Right kidney (tissue), 1 donor: ENCODE measurements at regions not wholly inside any gene's neighbourhood (a gene's known extent, or its start where the extent isn't known, plus 50 kb on each side); places are given as distances from the start of the nearest gene placed in this dataset.
"Not testable (repeated sequence)": the region's sequence is repeated elsewhere in the genome, so short reads cannot be mapped to it uniquely, and the experiment has no call there.

Source experiments
- DNase-seq: peaks from one replicate; pipeline ENCODE4 v3.0.0-alpha.2; 2016

DNA sequence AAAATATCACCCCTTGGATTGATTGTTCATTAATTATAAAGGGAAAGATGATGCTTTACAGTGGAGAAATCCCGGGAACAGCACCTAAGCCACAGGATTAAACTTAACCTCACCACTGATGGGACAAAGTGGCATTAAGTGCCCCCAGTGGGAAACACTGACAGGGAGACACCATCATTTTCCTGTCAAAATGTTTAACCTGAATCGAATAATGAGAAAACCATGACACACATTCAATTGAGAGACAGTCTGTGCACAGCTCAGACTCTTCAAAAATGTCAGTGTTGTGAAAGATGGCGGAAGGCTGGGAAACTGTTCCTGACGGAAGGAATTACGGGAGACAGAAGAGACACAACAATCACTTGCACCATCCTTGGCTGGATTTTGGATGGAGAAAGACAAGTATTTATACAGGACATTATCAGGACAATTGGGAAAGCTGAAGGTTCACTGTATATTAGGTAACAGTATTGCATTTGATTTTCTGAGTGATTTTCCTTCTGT is 111.8 kb upstream of the ASB18 start:
- no peak for DNase-seq

DNA sequence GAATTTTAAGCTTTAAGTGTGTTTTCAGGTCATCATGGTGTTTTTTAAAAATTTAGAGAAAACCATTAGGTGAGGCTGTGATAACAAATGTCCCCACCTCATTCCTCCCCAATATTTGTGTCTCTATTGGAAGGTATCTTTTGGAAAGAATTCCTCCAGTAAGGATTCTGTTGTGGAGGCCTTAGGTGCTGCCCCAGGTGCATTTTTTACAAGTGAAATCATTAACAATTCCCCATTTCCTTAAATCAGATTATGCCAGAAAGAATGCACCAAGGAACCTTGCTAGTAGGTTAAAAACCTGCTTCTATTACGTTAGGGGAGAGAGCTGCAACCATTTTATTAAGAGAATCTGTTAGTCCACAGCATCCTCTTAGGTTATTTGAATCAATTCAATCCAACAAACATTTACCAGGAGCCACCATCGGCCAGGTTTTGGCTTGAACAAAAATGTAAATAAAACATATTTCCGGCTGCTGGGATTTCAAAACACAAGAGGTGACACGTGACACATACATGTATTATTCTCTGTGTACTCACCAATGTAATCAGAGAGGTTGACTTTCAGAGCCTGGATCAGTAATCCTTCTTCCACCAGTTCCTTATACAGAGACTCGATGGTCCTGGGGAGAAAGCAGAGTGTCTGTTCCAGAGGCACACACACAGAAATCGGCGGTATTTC is 112.5 kb upstream of the ASB18 start:
- no peak for DNase-seq

DNA sequence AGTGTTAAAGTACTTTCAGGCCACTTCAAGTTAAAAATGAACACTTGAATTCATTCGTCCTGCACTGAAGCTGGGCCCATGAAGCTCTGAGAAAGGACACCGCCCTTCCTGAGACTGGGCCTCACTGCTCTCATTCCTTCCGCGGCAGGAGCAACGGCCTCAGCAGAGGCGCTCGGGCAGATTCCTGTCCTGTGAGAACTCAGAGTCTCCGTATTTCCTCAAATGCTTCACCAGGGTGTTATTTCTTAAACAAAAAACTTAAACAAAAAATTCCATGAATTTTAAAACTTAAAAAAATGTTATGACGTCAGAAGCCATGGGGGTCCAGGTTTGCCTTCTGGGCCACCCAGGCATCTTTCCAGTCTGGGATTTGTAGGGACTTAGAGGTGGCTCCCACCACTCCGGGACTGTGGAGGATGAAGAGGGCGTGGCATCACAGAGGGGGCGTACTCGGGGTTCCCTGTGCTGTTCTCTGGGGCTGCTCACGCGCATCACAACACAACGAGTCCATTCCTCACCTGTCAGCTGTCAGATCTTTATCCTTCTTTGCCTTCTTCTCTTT is 115.9 kb upstream of the ASB18 start:
- DNase-seq, result no peak

DNA sequence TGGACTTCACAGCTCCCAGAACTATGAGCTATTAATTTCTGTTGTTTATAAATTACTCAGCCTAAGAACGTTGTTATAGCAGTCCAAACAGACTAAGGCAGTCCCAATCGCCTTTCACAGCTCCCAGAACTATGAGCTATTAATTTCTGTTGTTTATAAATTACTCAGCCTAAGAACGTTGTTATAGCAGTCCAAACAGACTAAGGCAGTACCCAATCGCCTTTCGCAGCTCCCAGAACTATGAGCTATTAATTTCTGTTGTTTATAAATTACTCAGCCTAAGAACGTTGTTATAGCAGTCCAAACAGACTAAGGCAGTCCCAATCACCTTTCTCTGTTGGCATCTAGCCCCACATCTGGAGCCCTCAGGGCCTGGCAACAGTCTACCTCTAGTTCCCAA is 117.0 kb upstream of the ASB18 start:
- DNase-seq, result not testable (repeated sequence)

DNA sequence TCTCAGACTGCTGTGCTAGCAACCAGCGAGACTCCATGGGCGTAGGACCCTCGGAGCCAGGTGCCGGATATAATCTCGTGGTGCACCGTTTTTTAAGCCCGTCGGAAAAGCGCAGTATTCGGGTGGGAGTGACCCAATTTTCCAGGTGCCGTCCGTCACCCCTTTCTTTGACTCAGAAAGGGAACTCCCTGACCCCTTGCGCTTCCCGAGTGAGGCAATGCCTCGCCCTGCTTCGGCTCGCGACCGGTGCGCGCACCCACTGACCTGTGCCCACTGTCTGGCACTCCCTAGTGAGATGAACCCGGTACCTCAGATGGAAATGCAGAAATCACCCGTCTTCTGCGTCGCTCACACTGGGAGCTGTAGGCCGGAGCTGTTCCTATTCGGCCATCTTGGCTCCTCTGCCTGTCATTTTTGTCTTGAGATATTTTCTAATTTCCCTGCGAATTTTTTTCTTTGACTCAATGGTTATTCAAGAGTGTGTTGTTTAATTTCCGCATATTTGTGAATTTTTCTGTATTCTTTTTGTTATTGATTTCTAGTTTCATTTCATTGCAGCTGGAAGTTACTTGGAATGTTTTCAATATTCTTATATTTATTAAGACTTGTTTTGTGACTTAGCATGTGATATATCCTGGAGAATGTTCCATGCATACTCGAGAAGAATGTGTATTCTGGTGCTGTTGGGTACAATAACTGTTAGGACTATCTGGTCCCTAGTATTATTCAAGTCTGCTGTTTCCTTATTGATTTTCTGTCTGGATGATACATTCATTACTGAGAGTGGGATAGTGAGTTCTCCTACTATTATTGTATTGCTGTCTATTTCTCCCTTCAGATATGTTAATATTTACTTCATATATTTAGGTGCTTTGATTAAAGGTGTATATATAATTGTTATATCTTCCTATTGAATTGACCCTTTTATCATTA is 125.3 kb upstream of the ASB18 start:
- DNase-seq, result not testable (repeated sequence)

DNA sequence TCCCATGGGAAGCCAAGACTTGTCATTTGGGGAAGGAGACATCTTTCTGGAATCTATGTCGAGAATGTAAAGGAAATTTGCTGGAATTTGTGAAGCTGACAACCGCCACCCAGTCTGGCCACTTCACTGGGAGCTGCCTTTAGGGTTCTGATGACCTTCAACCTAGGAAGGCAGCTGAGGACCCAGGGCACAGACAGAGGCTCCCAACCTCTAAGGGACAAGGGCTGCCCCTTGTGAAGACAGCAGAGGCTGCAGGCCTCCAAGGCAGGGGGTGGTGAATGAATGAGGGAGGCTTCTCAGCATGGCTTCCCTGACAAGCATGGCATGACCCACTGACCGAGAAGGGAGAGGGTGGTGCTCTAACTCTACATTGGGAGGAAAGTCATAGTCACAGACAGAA is 128.9 kb upstream of the ASB18 start:
- no peak for DNase-seq

DNA sequence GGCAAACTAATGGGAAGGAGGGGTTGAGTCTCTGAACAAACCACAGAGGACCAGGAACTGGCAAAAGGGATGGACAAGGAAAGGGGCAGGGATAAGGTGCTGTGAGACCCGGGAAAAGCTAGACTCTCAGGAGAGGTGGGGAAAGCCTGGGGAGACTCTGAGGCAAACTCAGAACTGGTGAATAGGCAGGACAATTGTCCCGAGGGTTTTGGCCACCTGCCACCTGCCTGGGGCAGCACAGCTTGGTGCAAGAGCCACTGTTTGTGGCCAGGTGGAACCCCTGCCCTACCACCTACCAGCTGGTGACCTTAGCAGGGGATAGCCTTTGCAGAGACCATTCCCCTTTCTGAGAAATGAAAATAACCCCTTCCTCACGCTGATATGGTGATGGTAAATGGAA is 129.4 kb upstream of the ASB18 start:
- no peak for DNase-seq

DNA sequence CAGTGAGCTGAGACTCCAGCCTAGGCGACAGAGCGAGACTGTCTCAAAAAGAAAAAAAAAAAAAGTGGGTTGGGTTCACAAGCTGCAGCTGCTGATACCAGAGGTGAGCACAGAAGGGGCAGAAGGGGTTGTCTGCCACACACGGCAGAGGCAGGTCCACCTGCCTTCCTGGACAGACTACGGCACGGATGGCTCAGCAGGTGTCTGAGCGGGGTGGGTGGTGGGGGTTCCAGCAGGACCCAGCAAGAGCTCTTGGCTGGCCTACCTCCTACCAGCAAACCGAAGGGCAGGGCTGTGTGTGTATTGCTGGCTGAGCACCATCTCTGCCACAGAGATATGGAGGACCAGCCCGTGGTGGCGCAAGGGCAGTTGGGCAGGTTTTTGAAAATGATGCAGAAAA is 130.4 kb upstream of the ASB18 start:
- DNase-seq, result no peak

DNA sequence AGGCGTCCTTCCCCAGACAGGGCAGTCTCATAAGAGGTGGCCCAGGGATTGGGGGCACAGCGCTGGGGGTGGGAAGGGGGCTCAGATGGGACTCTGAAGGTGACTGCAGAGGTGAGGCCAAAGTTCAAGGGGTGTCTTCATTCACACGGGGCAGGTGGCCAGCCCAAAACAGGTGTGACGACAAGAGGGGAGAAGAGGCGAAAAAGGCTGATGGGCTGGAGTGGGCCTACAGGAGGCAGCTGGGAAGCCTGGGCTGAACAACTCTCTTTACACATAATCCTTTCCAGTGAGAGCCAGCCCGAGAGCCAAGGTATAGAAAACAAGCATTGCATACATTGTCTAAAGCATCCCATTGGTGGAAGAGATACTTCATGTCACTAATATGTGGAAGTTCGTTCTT is 130.9 kb upstream of the ASB18 start:
- no peak for DNase-seq

DNA sequence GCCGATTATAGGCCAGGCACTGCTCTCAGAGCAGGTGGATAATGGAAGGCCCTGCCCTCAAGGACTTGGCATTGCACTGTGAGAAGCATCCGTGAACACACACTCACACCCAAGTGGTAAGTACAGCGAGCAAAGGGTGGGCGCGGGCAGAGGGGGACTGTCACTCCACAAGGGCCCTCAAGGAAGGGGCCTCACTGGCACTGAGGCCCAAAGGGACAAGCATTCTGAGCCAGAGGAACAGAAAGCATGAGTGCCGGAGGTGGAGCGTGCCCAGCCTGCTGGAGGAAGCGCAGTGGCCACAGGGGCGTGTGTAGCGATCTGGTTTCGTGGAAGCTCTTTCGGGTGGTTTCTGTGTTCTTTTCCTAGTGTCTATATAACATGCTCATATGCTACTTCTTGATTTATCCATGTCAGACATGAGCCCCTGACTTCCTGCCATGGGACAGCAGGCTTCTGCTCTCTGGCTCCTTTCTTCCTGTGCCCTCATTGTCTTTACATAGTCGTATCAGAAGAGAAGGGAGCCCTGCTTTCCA is 132.7 kb upstream of the ASB18 start:
- DNase-seq, result no peak

DNA sequence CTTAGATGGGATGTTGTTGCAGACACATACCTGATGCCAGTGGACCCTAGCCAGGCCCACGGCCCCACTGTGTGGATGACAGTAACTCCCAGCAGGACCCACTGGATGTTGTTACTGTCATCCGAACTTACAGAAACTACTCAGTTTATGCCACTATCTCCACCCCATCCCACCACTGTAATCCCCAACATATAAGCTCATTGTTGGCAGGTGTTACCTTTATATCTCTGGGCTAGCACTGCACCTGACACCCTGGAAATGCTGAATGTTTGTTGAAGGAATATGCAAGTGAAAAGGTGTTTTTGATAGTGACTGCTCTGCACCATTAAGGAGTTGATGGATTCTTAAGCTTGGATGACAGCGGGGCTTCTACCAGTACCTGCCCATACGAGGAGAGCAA is 133.5 kb upstream of the ASB18 start:
- no peak for DNase-seq

DNA sequence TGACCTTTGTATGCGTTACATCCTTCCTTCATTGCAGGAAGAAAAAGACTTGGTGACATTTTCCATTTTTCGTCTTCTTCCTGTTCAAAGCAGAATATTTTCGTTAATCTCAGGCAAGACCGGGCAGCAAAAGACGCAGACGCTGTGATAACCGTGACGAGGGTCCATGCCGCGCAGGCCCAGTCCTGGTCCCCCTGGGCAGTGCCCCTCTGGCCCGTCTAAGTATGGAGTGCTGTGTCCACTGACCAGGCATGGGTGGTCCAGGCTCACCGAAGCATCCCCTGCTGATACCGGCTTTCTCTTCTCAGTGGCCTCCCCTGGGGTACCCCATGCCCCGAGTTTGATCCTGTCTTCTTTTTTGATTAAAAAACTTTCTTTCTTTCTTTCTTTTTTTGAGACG is 135.2 kb upstream of the ASB18 start:
- no peak for DNase-seq

DNA sequence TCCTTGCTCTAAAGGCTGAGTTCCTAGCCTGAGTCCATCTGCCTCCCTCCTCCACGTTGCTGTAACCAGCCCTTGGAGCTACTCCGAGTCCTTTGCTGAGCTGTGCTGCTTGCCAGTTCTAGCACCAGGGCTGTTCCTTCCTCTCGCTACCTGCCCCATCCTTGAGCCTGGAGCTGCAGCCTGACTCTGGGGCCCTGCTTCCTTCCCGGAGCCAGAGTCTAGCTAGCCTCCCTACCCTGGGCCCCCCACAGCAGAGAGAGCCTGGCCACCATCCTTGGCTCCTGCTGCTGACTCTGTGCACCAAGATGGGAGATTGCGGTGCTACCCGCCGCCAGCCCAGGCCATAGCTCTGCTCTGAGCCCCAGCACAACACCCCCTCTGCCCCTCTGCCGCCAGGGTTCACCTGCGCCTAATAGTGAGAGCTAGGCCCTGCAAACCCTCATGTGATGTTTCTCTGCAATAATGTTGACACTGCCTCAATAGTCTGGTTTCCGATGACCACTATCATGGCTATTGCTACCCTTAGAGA is 135.9 kb upstream of the ASB18 start:
- DNase-seq, result no peak

DNA sequence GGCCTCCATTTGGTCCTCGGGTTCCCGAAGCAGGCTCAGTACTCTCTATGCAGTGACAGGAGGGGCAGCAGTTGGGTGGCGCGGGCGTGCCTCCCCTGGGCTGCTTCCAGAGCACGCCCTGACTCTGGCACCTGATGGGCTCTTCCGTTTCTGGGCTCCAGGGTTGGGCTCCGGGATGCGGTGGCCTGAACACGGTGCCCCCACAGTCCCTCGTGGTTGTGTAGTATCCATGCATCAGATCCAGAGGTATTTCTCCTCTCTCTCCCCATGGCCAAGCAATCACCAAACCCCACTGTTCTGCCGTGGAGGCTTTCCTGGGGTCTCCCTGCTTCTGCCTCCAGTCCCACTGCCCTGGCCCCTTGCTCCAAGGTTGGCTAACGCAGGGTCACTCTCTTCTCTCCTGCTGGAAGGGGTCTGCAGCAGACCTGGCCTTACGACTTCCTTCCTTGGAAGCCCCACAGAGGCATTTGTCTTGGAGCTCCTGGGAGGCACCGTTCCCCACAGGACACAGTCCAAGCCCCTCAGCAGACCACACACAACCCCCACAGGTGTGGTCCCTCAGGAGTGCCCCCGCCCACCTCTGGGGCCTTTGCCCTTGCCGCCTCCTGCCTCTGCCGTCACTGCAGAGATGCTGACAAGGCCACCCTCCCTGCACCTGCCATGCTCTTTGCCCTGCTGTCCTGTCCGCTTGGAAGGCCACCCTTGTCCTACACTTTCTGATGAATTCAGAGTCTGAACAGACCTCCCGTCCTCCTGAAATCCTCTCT is 136.6 kb upstream of the ASB18 start:
- DNase-seq, result no peak

DNA sequence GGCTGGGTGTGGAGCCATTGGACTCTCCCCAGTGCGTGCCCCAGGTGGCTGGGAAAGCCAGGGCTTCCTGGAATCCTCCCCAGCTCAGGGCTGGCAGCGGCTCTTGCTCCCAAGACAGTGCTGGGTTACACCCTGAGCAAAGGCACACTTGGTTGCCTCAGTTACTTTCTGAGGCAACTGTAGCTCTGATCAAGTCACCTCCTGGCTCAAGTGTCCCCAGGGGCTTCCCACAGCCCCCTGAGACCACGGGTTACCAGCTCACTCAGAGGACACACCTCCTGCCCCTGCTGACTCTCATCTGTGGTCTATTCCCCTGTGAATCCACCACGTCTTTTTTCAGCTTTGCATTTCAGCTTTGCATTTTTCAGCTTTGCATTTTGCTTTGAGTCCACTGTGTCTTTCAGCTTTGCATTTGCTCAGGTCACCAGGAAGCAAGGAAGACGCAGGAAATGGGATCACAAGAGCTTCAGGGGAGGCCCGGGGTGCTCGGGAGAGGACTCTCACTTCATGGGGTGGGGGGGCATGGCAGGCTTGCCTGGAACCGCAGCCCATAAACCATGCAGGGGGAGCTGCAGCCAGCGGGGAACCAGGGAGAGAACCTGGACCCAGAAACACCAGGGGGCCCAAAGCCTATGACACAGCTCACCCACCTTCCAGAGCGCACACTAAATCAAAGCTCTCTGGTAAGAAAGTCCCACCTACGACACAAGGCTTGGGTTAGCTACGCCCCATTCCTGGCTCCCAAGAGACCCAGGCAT is 138.0 kb upstream of the ASB18 start:
- DNase-seq, result no peak

DNA sequence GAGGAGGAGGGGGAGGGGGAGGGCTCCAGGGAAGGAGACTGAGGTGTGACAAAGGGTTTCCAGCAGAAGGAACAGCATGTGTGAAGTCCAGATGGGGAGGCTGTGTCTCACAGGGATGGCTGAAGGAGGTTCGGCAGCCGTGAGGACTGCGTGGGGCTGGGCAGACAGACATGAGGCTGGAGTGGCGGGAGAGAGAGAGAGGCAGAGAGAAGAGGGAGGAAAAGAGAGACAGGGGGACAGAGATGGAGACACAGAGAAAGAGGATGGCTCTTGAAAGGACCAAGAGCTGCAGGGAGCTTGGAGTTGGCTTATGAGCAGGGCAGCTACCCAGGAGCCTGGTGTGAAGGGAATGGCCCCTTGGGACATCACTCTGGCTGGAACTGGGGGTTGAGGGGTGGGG is 138.9 kb upstream of the ASB18 start:
- no peak for DNase-seq

DNA sequence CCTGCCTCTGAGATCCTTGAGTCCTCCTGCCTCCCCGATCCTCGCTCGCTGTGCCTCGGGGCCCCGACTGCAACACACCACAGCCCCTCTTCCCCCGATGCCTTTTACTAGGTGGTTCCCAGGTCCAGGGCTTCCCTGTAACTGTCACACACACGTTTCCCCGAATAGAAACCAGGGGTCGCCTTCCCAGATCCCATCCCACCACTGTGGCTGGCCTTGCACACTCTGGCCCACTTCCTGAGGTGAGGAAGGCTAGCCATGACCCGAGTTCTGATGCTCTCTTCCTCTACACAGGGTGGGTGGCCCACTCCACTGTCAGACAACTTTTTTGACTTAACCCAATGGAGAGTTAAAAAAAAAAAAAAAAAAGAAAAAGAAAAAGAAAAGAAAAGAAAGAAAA is 139.6 kb upstream of the ASB18 start:
- DNase-seq, result no peak

DNA sequence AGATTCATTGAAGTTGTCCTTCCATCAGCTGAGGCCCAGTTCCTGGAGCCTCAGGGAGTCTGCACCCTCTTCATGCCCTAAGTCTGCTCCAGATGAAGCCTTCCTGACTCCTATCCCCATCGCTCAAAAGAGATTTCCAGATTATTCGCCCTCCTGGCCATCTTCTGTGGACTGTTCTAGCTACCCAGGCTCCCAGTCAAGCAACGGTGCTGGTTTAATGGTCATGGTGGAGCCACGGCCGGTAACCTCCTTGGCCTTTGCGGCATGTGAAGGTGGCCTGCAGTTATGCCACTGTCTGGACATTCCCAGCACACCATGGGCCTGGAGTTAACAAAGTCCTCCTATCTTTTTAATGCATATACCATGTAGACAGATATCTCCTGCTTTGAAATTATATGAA is 140.1 kb upstream of the ASB18 start:
- DNase-seq, result no peak

DNA sequence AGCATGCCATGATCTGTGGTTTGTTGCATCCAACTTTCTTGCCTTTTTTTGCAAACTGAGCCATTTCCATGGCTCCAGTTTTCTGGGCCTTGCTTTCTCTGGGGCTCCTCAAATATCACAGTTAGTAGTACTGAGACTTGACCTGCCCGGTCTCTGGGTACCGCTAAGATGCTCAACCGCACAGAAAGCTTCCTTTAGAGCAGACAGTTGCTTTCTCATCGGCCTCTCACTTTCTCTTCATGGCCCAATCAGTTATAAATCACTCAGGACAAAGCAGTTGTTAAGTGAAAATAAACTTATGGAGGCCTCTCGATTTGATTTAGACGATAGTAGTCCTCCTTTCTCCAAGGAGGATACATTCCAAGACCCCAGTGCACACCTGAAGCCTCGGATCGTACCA is 141.2 kb upstream of the ASB18 start:
- DNase-seq, result no peak

DNA sequence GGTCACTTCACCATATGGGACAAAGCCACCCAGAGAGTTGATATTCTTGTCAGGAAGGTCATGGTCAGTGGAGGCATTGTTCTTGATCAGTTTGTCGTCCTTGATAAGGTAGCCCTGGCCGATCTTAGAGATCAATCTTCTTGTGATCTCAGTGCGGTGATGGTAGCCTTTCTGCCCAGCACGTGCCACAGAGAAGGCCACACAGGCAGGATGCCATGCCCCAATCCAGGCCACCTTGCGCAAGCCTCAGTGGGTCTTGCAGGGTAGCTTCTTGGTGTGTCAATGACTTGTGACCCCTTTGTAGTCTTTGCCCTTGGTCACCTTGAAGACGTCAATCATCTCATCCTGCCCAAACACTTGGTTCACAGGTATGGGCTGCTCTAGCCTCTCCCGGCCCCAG is 143.9 kb upstream of the ASB18 start:
- DNase-seq, result no peak

DNA sequence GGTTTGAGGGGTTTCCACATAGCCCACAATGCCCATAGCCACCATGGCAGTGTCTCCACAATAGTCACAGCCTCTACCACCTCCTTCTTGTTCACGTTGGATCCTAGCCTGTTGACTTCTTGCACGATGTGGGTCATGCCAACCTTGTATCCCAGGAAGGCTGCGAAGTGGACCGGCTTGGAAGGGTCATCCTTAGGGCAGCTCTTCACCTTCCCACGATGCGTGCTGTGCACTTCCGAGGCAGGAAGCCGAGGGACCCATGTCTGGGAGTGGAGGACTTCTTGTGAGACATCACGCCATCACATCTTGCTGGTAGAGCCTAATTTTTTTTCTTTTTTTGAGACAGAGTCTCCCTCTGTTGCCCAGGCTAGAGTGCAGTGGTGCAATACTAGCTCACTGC is 144.6 kb upstream of the ASB18 start:
- no peak for DNase-seq
